K562 (cell line): ENCODE measurements at regions not wholly inside any gene's neighbourhood (a gene's known extent, or its start where the extent isn't known, plus 50 kb on each side); places are given as distances from the start of the nearest gene placed in this dataset.

Experiments used
- ATAC-seq: fragments of 200-7000 bp; cut with Tn5 transposase; 3 replicates; pipeline ENCODE4 v1.9.1; 2020; ENCODE audit warnings: moderate library complexity
- BruUV-seq: library from RNA; stranded (reverse); fragments of 400-500 nt; replicated peaks from 2 replicates; lab custom pipeline; 2021; lab: Mats Ljungman, UMichigan
- CTCF ChIA-PET: fragments of 300-600 bp; formaldehyde crosslinking; extraction: SDS; loops from one replicate; lab custom pipeline; 2021; ENCODE audit warnings: low intra/inter-chr PET ratio; lab: Yijun Ruan, JAX
- POLR2A ChIA-PET: fragments of 300-600, 350-650 bp; sonication (Branson Sonifier 250); formaldehyde crosslinking; extraction: SDS; loops from one replicate; lab custom pipeline; 2021; ENCODE audit warnings: antibody characterized with exemption, inconsistent platforms; lab: Yijun Ruan, JAX
- DNase-seq, 4 experiments: peaks; one replicate each; pipeline versions ENCODE4 v3.0.0 to v3.0.0-alpha.2; 2011 to 2018; ENCODE audit warnings: low spot score in 3 of 4, mixed read lengths in 3 of 4; ENCODE audit errors: extremely low read depth in 1 of 4
- FAIRE-seq: peaks from 2 replicates; lab custom pipeline; 2011; peaks lifted over from hg19 to GRCh38; lab: Jason Lieb, UNC
- H2AFZ ChIP-seq: 2 replicates; pipeline ENCODE4 v1.6.0; 2011; ENCODE audit warnings: low read depth, low read length, control low read depth, inconsistent platforms
- H3K27ac ChIP-seq: fragments of 200-600 bp; 3 replicates; pipeline ENCODE4 v1.8.0; 2011; ENCODE audit warnings: low read depth, mild to moderate bottlenecking, control low read depth, inconsistent platforms, low read length, moderate library complexity, mixed read lengths; ENCODE audit errors: extremely low read depth
- H3K27me3 ChIP-seq, 2 experiments: fragments of 300-600 bp in 1 of 2; 2 replicates in 1 of 2; 3 replicates in 1 of 2; pipeline versions ENCODE4 v1.6.0 to v1.8.0; 2011; ENCODE audit warnings: inconsistent platforms in 2 of 2, low read length in 2 of 2, mild to moderate bottlenecking in 1 of 2, mixed read lengths in 1 of 2, moderate library complexity in 1 of 2; ENCODE audit not compliant: control insufficient read depth in 2 of 2, insufficient read depth in 2 of 2
- H3K36me3 ChIP-seq: fragments of 300-600 bp; 3 replicates; pipeline ENCODE4 v1.8.0; 2011; ENCODE audit warnings: mild to moderate bottlenecking, low read length, inconsistent platforms; ENCODE audit not compliant: control insufficient read depth, insufficient read depth
- H3K4me1 ChIP-seq, 2 experiments: fragments of 200-600 bp in 1 of 2; replicated peaks in 1 of 2; 2 replicates in 1 of 2; 3 replicates in 1 of 2; pipeline versions ENCODE4 v1.5.1 to v1.8.0; 2011; ENCODE audit warnings: inconsistent platforms in 2 of 2, low read length in 2 of 2, mild to moderate bottlenecking in 1 of 2, mixed read lengths in 1 of 2, moderate library complexity in 1 of 2; ENCODE audit not compliant: control insufficient read depth in 2 of 2, insufficient read depth in 2 of 2
- H3K4me2 ChIP-seq: 2 replicates; pipeline ENCODE4 v1.6.1; 2011; ENCODE audit warnings: low read length, control low read depth, inconsistent platforms, mixed read lengths; ENCODE audit not compliant: insufficient read depth
- H3K4me3 ChIP-seq: fragments of 200-600 bp; sonication (generic), shearing (Covaris generic); 2 replicates; pipeline ENCODE4 v1.5.1; 2016; ENCODE audit warnings: control low read depth, inconsistent platforms
- H3K79me2 ChIP-seq: fragments of 200-600 bp; 3 replicates; pipeline ENCODE4 v1.8.0; 2011; ENCODE audit warnings: low read length, inconsistent platforms; ENCODE audit not compliant: control insufficient read depth, insufficient read depth
- H3K9ac ChIP-seq, 2 experiments: 2 replicates each; pipeline versions ENCODE4 v1.6.0 to v1.6.1; 2011; ENCODE audit warnings: low read depth in 2 of 2, low read length in 2 of 2, control low read depth in 1 of 2, inconsistent platforms in 1 of 2, mild to moderate bottlenecking in 1 of 2, mixed read lengths in 1 of 2; ENCODE audit not compliant: insufficient read depth in 1 of 2
- H3K9me1 ChIP-seq: one replicate; pipeline ENCODE4 v1.6.0; 2011; ENCODE audit warnings: inconsistent platforms, mild to moderate bottlenecking, low read length, moderate library complexity; ENCODE audit not compliant: control insufficient read depth, insufficient read depth
- H3K9me3 ChIP-seq: replicated peaks from 2 replicates; pipeline ENCODE4 v1.5.1; 2011; ENCODE audit warnings: low read depth, low read length, inconsistent platforms; ENCODE audit not compliant: control insufficient read depth, insufficient read depth
- H4K20me1 ChIP-seq: replicated peaks from 2 replicates; pipeline ENCODE4 v1.6.1; 2011; ENCODE audit warnings: low read length, inconsistent platforms, mixed read lengths; ENCODE audit not compliant: control insufficient read depth, insufficient read depth
- BCLAF1 ChIP-seq, 2 experiments: fragments of 450-650 bp in 1 of 2; IDR thresholded peaks; 2 replicates each; pipeline ENCODE4 v1.6.1; 2011 to 2017; ENCODE audit warnings: low read depth in 2 of 2, antibody characterized with exemption in 1 of 2, borderline replicate concordance in 1 of 2, low read length in 1 of 2, mild to moderate bottlenecking in 1 of 2, mixed read lengths in 1 of 2; ENCODE audit not compliant: control insufficient read depth in 1 of 2
- BRCA1 ChIP-seq, 2 experiments: fragments of 450-650 bp in 1 of 2; sonication (generic) in 1 of 2; formaldehyde crosslinking in 1 of 2; IDR thresholded peaks; 2 replicates each; pipeline versions ENCODE4 v1.5.0 to v1.6.1; 2017 to 2020; ENCODE audit warnings: mild to moderate bottlenecking in 1 of 2, missing genetic modification reagents in 1 of 2
- DNMT1 ChIP-seq: fragments of 450-650 bp; IDR thresholded peaks from 2 replicates; pipeline ENCODE4 v1.6.1; 2016; ENCODE audit warnings: antibody characterized with exemption, mild to moderate bottlenecking
- HMGXB4 ChIP-seq: sonication (generic); formaldehyde crosslinking; IDR thresholded peaks from 2 replicates; pipeline ENCODE4 v1.8.1; 2023; ENCODE audit warnings: mild to moderate bottlenecking, missing genetic modification reagents
- NFE2 ChIP-seq: IDR thresholded peaks from 2 replicates; pipeline ENCODE4 v1.6.1; 2014; ENCODE audit warnings: antibody characterized with exemption, low read depth
- NR1H2 ChIP-seq: sonication (generic); formaldehyde crosslinking; IDR thresholded peaks from 2 replicates; pipeline ENCODE4 v1.4.0; 2020; ENCODE audit warnings: mild to moderate bottlenecking, missing genetic modification reagents
- ZNF583 ChIP-seq: fragments of 250-450 bp; sonication (Bioruptor Pico); IDR thresholded peaks from 2 replicates; pipeline ENCODE4 v1.4.0; 2020
- ZNF586 ChIP-seq: fragments of 450-650 bp; formaldehyde crosslinking; conservative IDR thresholded peaks from 2 replicates; pipeline ENCODE4 v1.4.0; 2020; ENCODE audit warnings: mild to moderate bottlenecking, moderate library complexity
- ZNF740 ChIP-seq, 3 experiments: fragments of 200-800 bp in 1 of 3; sonication (Bioruptor generic) in 1 of 3; sonication (generic) in 1 of 3; formaldehyde crosslinking in 1 of 3; IDR thresholded peaks; 2 replicates each; pipeline versions ENCODE4 v1.6.1 to v1.8.0; 2016 to 2022; ENCODE audit warnings: mild to moderate bottlenecking in 2 of 3, missing compliant biosample characterization in 2 of 3, missing genetic modification characterization in 2 of 3, missing genetic modification reagents in 1 of 3
- WGBS: fragments of 100-300 bp; shearing (Covaris generic); methylation state at CpG from one replicate; pipeline ENCODE4 v1.1.6; 2016; ENCODE audit warnings: low coverage, mixed read lengths; ENCODE audit not compliant: insufficient coverage; ENCODE audit errors: missing lambda C conversion rate; 5-methylcytosine and 5-hydroxymethylcytosine counted together
- in situ Hi-C: fragments of 300-500 bp; cut with MboI; formaldehyde crosslinking; loops from 4 replicates; pipeline ENCODE4 v1.15.0; 2018; ENCODE audit warnings: inconsistent platforms, mixed read lengths
- intact Hi-C: fragments of 100-400 bp; cut with micrococcal nuclease; formaldehyde crosslinking; loops from 2 replicates; pipeline ENCODE4 v1.14.2; 2022
- TF ChIP-seq, protein P1 (sequence below): IDR thresholded peaks from 2 replicates; pipeline ENCODE4 v1.6.1; 2012; ENCODE audit warnings: low read depth, low read length, improper control_type of control experiment, borderline replicate concordance

GRCh38 chr17:77086433-77087010 lies 54.2 kb upstream of the SEC14L1 start:
- peaks cover 18 to 20% of the 10 kb centered on the region in 2 experiments; a peak in 4 of 5 replicates for H3K4me1 ChIP-seq
- no peaks in the 10 kb centered on the region; a peak in 1 of 5 replicates for H3K27me3 ChIP-seq
- H3K4me2 ChIP-seq: no peak overlapping the region; the same call in 1 of the 2 replicates
- H3K4me3 ChIP-seq: no peak overlapping the region
- peaks cover 34% of the 10 kb centered on the region for H3K79me2 ChIP-seq
- ATAC-seq: peak; percentile 78
- in situ Hi-C loops: loop anchor here (5.0 kb wide), 1 partner anchor 161 kb away; no protein-coding TSS in a partner anchor
- FAIRE-seq: peak; percentile 91
- H4K20me1 ChIP-seq: no peaks in the 10 kb centered on the region
- ChIA-PET POLR2A (interaction anchor here (0.6 to 0.7 kb wide), 2 partner anchors 10 to 349 kb away, joined by 3 read pairs; partner anchors contain the start of gene SRSF2), CTCF (interaction anchor here (0.6 to 4.9 kb wide), 2 partner anchors 161 to 295 kb away, joined by 3 to 43 read pairs; no protein-coding TSS in a partner anchor)
- peak; percentile 75 to 91 (median 76) for DNase-seq
- H3K27ac ChIP-seq: peak overlapping the region; percentile 37; the same call in 1 of the 3 replicates
- BruUV-seq: no TSS peak
- H3K36me3 ChIP-seq: peaks cover 27% of the 10 kb centered on the region
- 19% methylated on average over 11 of the region's 11 CpGs for WGBS
- no peaks in the 10 kb centered on the region for H3K9me3 ChIP-seq
- peak overlapping the region; percentile 82 for H2AFZ ChIP-seq
- no peaks in the 10 kb centered on the region for H3K9me1 ChIP-seq
- peak overlapping the region; percentile 3 to 49; a peak in 2 of 4 replicates for H3K9ac ChIP-seq
- intact Hi-C loops: loop anchor here (2.0 to 5.0 kb wide), 4 partner anchors 41 to 160 kb away; partner anchors contain the start of gene SEC14L1
- TF ChIP-seq NR1H2 (CRISPR knock-in tag) (no peak), ZNF740 (CRISPR knock-in tag; IDR thresholded peaks at IDR 0.05) (no peak), ZNF740 (tag; IDR thresholded peaks at IDR 0.05) (no peak), DNMT1 (no peak), BCLAF1 (IDR thresholded peaks at IDR 0.05; ENCODE audit: borderline replicate concordance in 1 of 2, control insufficient read depth in 1 of 2, low read depth in 2 of 2, low read length in 1 of 2) (no peak), BRCA1 (IDR thresholded peaks at IDR 0.05) (no peak), BRCA1 (CRISPR knock-in tag; IDR thresholded peaks at IDR 0.05) (no peak), HMGXB4 (CRISPR knock-in tag) (no peak), NFE2 (no peak), ZNF586 (no peak), ZNF583 (CRISPR knock-in tag) (no peak)
- TF ChIP-seq, protein P1, sequence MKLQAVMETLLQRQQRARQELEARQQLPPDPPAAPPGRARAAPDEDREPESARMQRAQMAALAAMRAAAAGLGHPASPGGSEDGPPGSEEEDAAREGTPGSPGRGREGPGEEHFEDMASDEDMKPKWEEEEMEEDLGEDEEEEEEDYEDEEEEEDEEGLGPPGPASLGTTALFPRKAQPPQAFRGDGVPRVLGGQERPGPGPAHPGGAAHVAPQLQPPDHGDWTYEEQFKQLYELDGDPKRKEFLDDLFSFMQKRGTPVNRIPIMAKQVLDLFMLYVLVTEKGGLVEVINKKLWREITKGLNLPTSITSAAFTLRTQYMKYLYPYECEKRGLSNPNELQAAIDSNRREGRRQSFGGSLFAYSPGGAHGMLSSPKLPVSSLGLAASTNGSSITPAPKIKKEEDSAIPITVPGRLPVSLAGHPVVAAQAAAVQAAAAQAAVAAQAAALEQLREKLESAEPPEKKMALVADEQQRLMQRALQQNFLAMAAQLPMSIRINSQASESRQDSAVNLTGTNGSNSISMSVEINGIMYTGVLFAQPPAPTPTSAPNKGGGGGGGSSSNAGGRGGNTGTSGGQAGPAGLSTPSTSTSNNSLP: no peak
